GM23248 (cell line): ENCODE measurements at regions not wholly inside any gene's neighbourhood (a gene's known extent, or its start where the extent isn't known, plus 50 kb on each side); places are given as distances from the start of the nearest gene placed in this dataset.
A peak's percentile ranks its signal among the peaks of the same experiment; 100 is the strongest.
"Not testable (repeated sequence)": the region's sequence is repeated elsewhere in the genome, so short reads cannot be mapped to it uniquely, and the experiment has no call there.

ENCODE experiments used
- DNase-seq: peaks from one replicate; pipeline ENCODE4 v3.0.0-alpha.2; 2015
- H2AFZ ChIP-seq: fragments of 200-600 bp; sonication (generic); 2 replicates; pipeline ENCODE4 v1.6.1; 2016; ENCODE audit warnings: antibody characterized with exemption
- H3F3A ChIP-seq: fragments of 200-600 bp; sonication (generic); 2 replicates; pipeline ENCODE4 v1.6.1; 2016; ENCODE audit warnings: mild to moderate bottlenecking, antibody characterized with exemption, mixed run types; ENCODE audit not compliant: insufficient read depth
- H3K27ac ChIP-seq: fragments of 200-600 bp; sonication (generic); 2 replicates; pipeline ENCODE4 v1.5.1; 2016; ENCODE audit warnings: mild to moderate bottlenecking
- H3K27me3 ChIP-seq: fragments of 200-600 bp; sonication (generic); replicated peaks from 2 replicates; pipeline ENCODE4 v1.6.1; 2016; ENCODE audit warnings: mild to moderate bottlenecking; ENCODE audit not compliant: insufficient read depth
- H3K36me3 ChIP-seq: fragments of 200-600 bp; sonication (generic); 2 replicates; pipeline ENCODE4 v1.6.1; 2016; ENCODE audit warnings: low read depth, mild to moderate bottlenecking
- H3K4me1 ChIP-seq: fragments of 200-600 bp; sonication (generic); 2 replicates; pipeline ENCODE4 v1.6.1; 2016; ENCODE audit warnings: mild to moderate bottlenecking; ENCODE audit not compliant: insufficient read depth
- H3K4me2 ChIP-seq: fragments of 200-600 bp; sonication (generic); one replicate; pipeline ENCODE4 v1.6.1; 2016; ENCODE audit warnings: mild to moderate bottlenecking; ENCODE audit not compliant: unreplicated experiment
- H3K4me3 ChIP-seq: fragments of 200-600 bp; sonication (generic); 2 replicates; pipeline ENCODE4 v1.5.1; 2016; ENCODE audit warnings: mild to moderate bottlenecking
- H3K79me2 ChIP-seq: fragments of 200-600 bp; sonication (generic); 2 replicates; pipeline ENCODE4 v1.6.1; 2016; ENCODE audit warnings: mild to moderate bottlenecking; ENCODE audit not compliant: insufficient read depth
- H3K9ac ChIP-seq: fragments of 200-600 bp; sonication (generic); 2 replicates; pipeline ENCODE4 v1.6.1; 2016; ENCODE audit warnings: mild to moderate bottlenecking
- H3K9me2 ChIP-seq: fragments of 200-600 bp; sonication (generic); 2 replicates; pipeline ENCODE4 v1.6.1; 2016; ENCODE audit warnings: mixed run types, mild to moderate bottlenecking, moderate library complexity; ENCODE audit not compliant: insufficient read depth
- H3K9me3 ChIP-seq: fragments of 200-600 bp; sonication (generic); one replicate; pipeline ENCODE4 v1.6.1; 2017; ENCODE audit warnings: low read depth
- H4K20me1 ChIP-seq: fragments of 200-600 bp; sonication (generic); 2 replicates; pipeline ENCODE4 v1.6.0; 2016; ENCODE audit not compliant: insufficient read depth
- EZH2 ChIP-seq: fragments of 200-600 bp; sonication (generic); IDR thresholded peaks from 2 replicates; pipeline ENCODE4 v1.6.1; 2018; ENCODE audit warnings: antibody characterized with exemption, mild to moderate bottlenecking; ENCODE audit not compliant: insufficient read depth, poor library complexity, severe bottlenecking
- EZH2phosphoT487 ChIP-seq: fragments of 200-600 bp; sonication (generic); IDR thresholded peaks from 2 replicates; pipeline ENCODE4 v1.6.1; 2018; ENCODE audit warnings: antibody characterized with exemption, moderate library complexity, mild to moderate bottlenecking, low read depth; ENCODE audit not compliant: insufficient read depth
- WGBS, 2 experiments: methylation state at CpG; one replicate each; pipeline ENCODE4 v1.1.6; 2015 to 2017; ENCODE audit warnings: low lambda C conversion rate in 2 of 2, low coverage in 1 of 2; ENCODE audit errors: missing lambda C conversion rate in 2 of 2; 5-methylcytosine and 5-hydroxymethylcytosine counted together
- in situ Hi-C: fragments of 300-500 bp; cut with MboI; formaldehyde crosslinking; loops from 2 replicates; pipeline ENCODE4 v1.15.0; 2020

- no peaks in the 10 kb centered on the region for H3K79me2 ChIP-seq
- no peak overlapping the region for H3K27ac ChIP-seq
- H3K4me2 ChIP-seq: no peak overlapping the region
- no peaks in the 10 kb centered on the region for H3K36me3 ChIP-seq
- no peaks in the 10 kb centered on the region for H3K9me2 ChIP-seq
- H3K9ac ChIP-seq: no peak overlapping the region
- WGBS, 2 experiments: 62 to 64% methylated on average over 1 of the region's 1 CpG
- H4K20me1 ChIP-seq: no peaks in the 10 kb centered on the region
- H3K4me1 ChIP-seq: no peaks in the 10 kb centered on the region
- H3K27me3 ChIP-seq: no peaks in the 10 kb centered on the region
- TF ChIP-seq EZH2 (no peak), EZH2phosphoT487 (no peak)
- no peaks in the 10 kb centered on the region for H3F3A ChIP-seq
- no peak for DNase-seq
- no peak overlapping the region for H2AFZ ChIP-seq
- H3K4me3 ChIP-seq: no peak overlapping the region
- H3K9me3 ChIP-seq: no peaks in the 10 kb centered on the region
- in situ Hi-C loops: no loop called here
Observed at GRCh38 chr4:107333518-107333917, 297.4 kb upstream of the DKK2 start.

GRCh38 chr4:107332656-107333055, 296.5 kb upstream of the DKK2 start:
- H3K4me1 ChIP-seq, H3F3A ChIP-seq, H3K36me3 ChIP-seq, in situ Hi-C loops, H3K4me2 ChIP-seq, H4K20me1 ChIP-seq, H3K9me3 ChIP-seq, H3K27me3 ChIP-seq, H3K9me2 ChIP-seq, H3K4me3 ChIP-seq, H2AFZ ChIP-seq, H3K79me2 ChIP-seq, H3K9ac ChIP-seq, DNase-seq, H3K27ac ChIP-seq: not testable (repeated sequence)
- WGBS, 2 experiments: 44 to 66% methylated on average over 1 of the region's 1 CpG

- no peaks in the 10 kb centered on the region for H4K20me1 ChIP-seq
- H3K9me3 ChIP-seq: no peaks in the 10 kb centered on the region
- no peaks in the 10 kb centered on the region for H3K4me1 ChIP-seq
- no peaks in the 10 kb centered on the region for H3F3A ChIP-seq
- in situ Hi-C loops: no loop called here
- H3K36me3 ChIP-seq: no peaks in the 10 kb centered on the region
- H3K9me2 ChIP-seq: no peaks in the 10 kb centered on the region
- TF ChIP-seq EZH2 (no peak), EZH2phosphoT487 (no peak)
- H2AFZ ChIP-seq: no peak overlapping the region
- DNase-seq: no peak
- H3K4me3 ChIP-seq: no peak overlapping the region
- no peak overlapping the region for H3K4me2 ChIP-seq
- no peaks in the 10 kb centered on the region for H3K27me3 ChIP-seq
- no peak overlapping the region for H3K27ac ChIP-seq
- H3K9ac ChIP-seq: no peak overlapping the region
- no peaks in the 10 kb centered on the region for H3K79me2 ChIP-seq
Observed at GRCh38 chr4:107330916-107331315, 294.8 kb upstream of the DKK2 start.

- Histone ChIP-seq H3K36me3 (no peaks in the 10 kb centered on the region), H2AFZ (no peak overlapping the region), H3F3A (0 out of 2 replicates have a peak, but pooled peaks cover 3% of the 10 kb centered on the region), H3K9me2 (no peaks in the 10 kb centered on the region), H3K27ac (no peak overlapping the region), H3K27me3 (no peaks in the 10 kb centered on the region), H3K4me1 (peaks cover 21% of the 10 kb centered on the region), H3K79me2 (no peaks in the 10 kb centered on the region), H3K4me2 (no peak overlapping the region), H3K9ac (no peak overlapping the region), H3K9me3 (no peaks in the 10 kb centered on the region), H3K4me3 (no peak overlapping the region), H4K20me1 (no peaks in the 10 kb centered on the region)
- 26 to 38% methylated on average over 1 of the region's 1 CpG for WGBS, 2 experiments
- TF ChIP-seq EZH2 (no peak), EZH2phosphoT487 (no peak)
- in situ Hi-C loops: no loop called here
- DNase-seq: peak; percentile 16
Observed at GRCh38 chr4:107319386-107319785, 283.3 kb upstream of the DKK2 start.

- no peak for TF ChIP-seq EZH2phosphoT487
- TF ChIP-seq EZH2: no peak
- H3K4me2 ChIP-seq: peak overlapping the region; percentile 20
- H3K27ac ChIP-seq: no peak overlapping the region
Observed at GRCh38 chr4:107318078-107318477, 282.0 kb upstream of the DKK2 start.

More at GRCh38 chr4:107318078-107318477, 282.0 kb upstream of the DKK2 start:
- Histone ChIP-seq H3K79me2 (no peaks in the 10 kb centered on the region), H3K4me1 (peaks cover 21% of the 10 kb centered on the region), H3K9ac (no peak overlapping the region), H4K20me1 (no peaks in the 10 kb centered on the region), H3K4me3 (no peak overlapping the region), H2AFZ (no peak overlapping the region), H3F3A (0 out of 2 replicates have a peak, but pooled peaks cover 3% of the 10 kb centered on the region), H3K9me2 (no peaks in the 10 kb centered on the region), H3K36me3 (no peaks in the 10 kb centered on the region), H3K27me3 (no peaks in the 10 kb centered on the region), H3K9me3 (no peaks in the 10 kb centered on the region)
- 52 to 80% methylated on average over 1 of the region's 1 CpG for WGBS, 2 experiments
- in situ Hi-C loops: no loop called here
- peak; percentile 44 for DNase-seq
